HepG2 (cell line): ENCODE measurements at regions not wholly inside any gene's neighbourhood (a gene's known extent, or its start where the extent isn't known, plus 50 kb on each side); places are given as distances from the start of the nearest gene placed in this dataset.
"Not testable (repeated sequence)": the region's sequence is repeated elsewhere in the genome, so short reads cannot be mapped to it uniquely, and the experiment has no call there.

Source experiments
- ATAC-seq: fragments of 200-7000 bp; cut with Tn5 transposase; 3 replicates; pipeline ENCODE4 v1.9.1; 2020; ENCODE audit warnings: mild to moderate bottlenecking, moderate library complexity
- BruUV-seq: library from RNA; stranded (reverse); fragments of 400-500 nt; replicated peaks from 2 replicates; lab custom pipeline; 2021; lab: Mats Ljungman, UMichigan
- CTCF ChIA-PET: fragments of 300-600 bp; formaldehyde crosslinking; extraction: SDS; loops from one replicate; lab custom pipeline; 2021; ENCODE audit warnings: low total read pairs, inconsistent platforms, low intra/inter-chr PET ratio; lab: Yijun Ruan, JAX
- POLR2A ChIA-PET: fragments of 350-600 bp; sonication (Branson Sonifier 250); formaldehyde crosslinking; loops from one replicate; lab custom pipeline; 2020; ENCODE audit warnings: antibody characterized with exemption, inconsistent platforms; lab: Yijun Ruan, JAX
- DNase-seq: peaks from one replicate; pipeline ENCODE4 v3.0.0-alpha.2; 2015; ENCODE audit warnings: low spot score
- FAIRE-seq: peaks from 3 replicates; lab custom pipeline; 2011; peaks lifted over from hg19 to GRCh38; lab: Jason Lieb, UNC
- H2AFZ ChIP-seq: one replicate; pipeline ENCODE4 v1.6.1; 2011; ENCODE audit warnings: low read length, inconsistent platforms
- H3K27ac ChIP-seq: fragments of 300-600 bp; 3 replicates; pipeline ENCODE4 v1.8.0; 2011; ENCODE audit warnings: mixed run types, mild to moderate bottlenecking, mixed read lengths, low read length, inconsistent platforms; ENCODE audit not compliant: insufficient read depth; ENCODE audit errors: extremely low read length
- H3K27me3 ChIP-seq, 2 experiments: fragments of 200-600 bp in 1 of 2; 2 replicates in 1 of 2; 3 replicates in 1 of 2; pipeline versions ENCODE4 v1.6.0 to v1.8.0; 2011; ENCODE audit warnings: low read length in 2 of 2, mild to moderate bottlenecking in 2 of 2, moderate library complexity in 2 of 2, inconsistent platforms in 1 of 2; ENCODE audit not compliant: insufficient read depth in 2 of 2, control insufficient read depth in 1 of 2
- H3K36me3 ChIP-seq, 2 experiments: fragments of 200-600 bp in 1 of 2; replicated peaks in 1 of 2; 2 replicates in 1 of 2; 3 replicates in 1 of 2; pipeline versions ENCODE4 v1.5.1 to v1.8.0; 2011; ENCODE audit warnings: low read length in 2 of 2, inconsistent platforms in 1 of 2; ENCODE audit not compliant: insufficient read depth in 2 of 2, control insufficient read depth in 1 of 2
- H3K4me1 ChIP-seq: 2 replicates; pipeline ENCODE4 v1.5.1; 2012; ENCODE audit warnings: low read length, inconsistent platforms; ENCODE audit not compliant: insufficient read depth
- H3K4me2 ChIP-seq: 2 replicates; pipeline ENCODE4 v1.6.0; 2011; ENCODE audit warnings: low read depth, low read length, inconsistent platforms
- H3K4me3 ChIP-seq, 3 experiments: fragments of 200-600 bp in 1 of 3; sonication (generic), shearing (Covaris generic) in 1 of 3; replicated peaks in 1 of 3; 2 replicates each; pipeline ENCODE4 v1.5.1; 2011 to 2016; ENCODE audit warnings: low read length in 3 of 3, inconsistent platforms in 2 of 3, low read depth in 2 of 3, mild to moderate bottlenecking in 2 of 3, control low read depth in 1 of 3, mixed read lengths in 1 of 3; ENCODE audit not compliant: insufficient read depth in 1 of 3
- H3K79me2 ChIP-seq: one replicate; pipeline ENCODE4 v1.6.1; 2011; ENCODE audit warnings: low read length, inconsistent platforms; ENCODE audit not compliant: insufficient read depth
- H3K9ac ChIP-seq: 2 replicates; pipeline ENCODE4 v1.6.0; 2011; ENCODE audit warnings: mild to moderate bottlenecking, low read depth, low read length, inconsistent platforms; ENCODE audit not compliant: insufficient read depth
- H3K9me3 ChIP-seq: 2 replicates; pipeline ENCODE4 v1.5.1; 2012; ENCODE audit warnings: mild to moderate bottlenecking, low read length
- H4K20me1 ChIP-seq: 2 replicates; pipeline ENCODE4 v1.6.0; 2011; ENCODE audit warnings: inconsistent platforms, mild to moderate bottlenecking, low read length, moderate library complexity; ENCODE audit not compliant: insufficient read depth
- CTCF ChIP-seq: sonication (generic); formaldehyde crosslinking; IDR thresholded peaks from 2 replicates; pipeline ENCODE4 v1.5.0; 2020; ENCODE audit warnings: mild to moderate bottlenecking, missing genetic modification reagents, moderate library complexity
- FOXA1 ChIP-seq, 2 experiments: fragments of 450-650 bp in 1 of 2; sonication (generic) in 1 of 2; formaldehyde crosslinking in 1 of 2; IDR thresholded peaks; 2 replicates each; pipeline versions ENCODE4 v1.4.0 to v1.6.1; 2016 to 2020; ENCODE audit warnings: missing genetic modification reagents in 1 of 2
- FOXA3 ChIP-seq: IDR thresholded peaks from 2 replicates; pipeline ENCODE4 v1.6.1; 2016; ENCODE audit warnings: missing genetic modification reagents, missing compliant biosample characterization
- RAD51 ChIP-seq: fragments of 450-650 bp; IDR thresholded peaks from 2 replicates; pipeline ENCODE4 v1.6.1; 2016; ENCODE audit warnings: borderline replicate concordance
- ZNF607 ChIP-seq: sonication (generic); formaldehyde crosslinking; IDR thresholded peaks from 2 replicates; pipeline ENCODE4 v1.5.1; 2020; ENCODE audit warnings: missing genetic modification reagents, mild to moderate bottlenecking, borderline replicate concordance
- ZNF644 ChIP-seq: IDR thresholded peaks from 2 replicates; pipeline ENCODE4 v1.6.1; 2016; ENCODE audit warnings: low read depth
- WGBS: methylation state at CpG from one replicate; pipeline ENCODE4 v1.1.6; 2017; ENCODE audit warnings: low lambda C conversion rate; 5-methylcytosine and 5-hydroxymethylcytosine counted together
- in situ Hi-C: cut with HindIII; loops from 2 replicates; pipeline ENCODE4 v1.10.0; 2017; ENCODE audit warnings: low pct_unique_long_range_greater_than_20kb; ENCODE audit not compliant: extremely low pct_ligation_motif_present
- intact Hi-C: fragments of 100-400 bp; cut with micrococcal nuclease; formaldehyde crosslinking; loops from one replicate; pipeline ENCODE4 v1.10.0; 2022; ENCODE audit not compliant: unreplicated experiment
- TF ChIP-seq, protein P1 (sequence below): sonication (generic); formaldehyde crosslinking; IDR thresholded peaks from 2 replicates; pipeline ENCODE4 v1.4.0; 2020; ENCODE audit warnings: mild to moderate bottlenecking, missing genetic modification reagents

- H3K4me2 ChIP-seq, BruUV-seq, FAIRE-seq, H3K9ac ChIP-seq, POLR2A ChIA-PET, ATAC-seq, H3K27ac ChIP-seq, H3K9me3 ChIP-seq, H4K20me1 ChIP-seq, H3K4me1 ChIP-seq, H3K79me2 ChIP-seq, DNase-seq, H3K4me3 ChIP-seq, H2AFZ ChIP-seq, CTCF ChIA-PET, in situ Hi-C loops, H3K36me3 ChIP-seq, intact Hi-C loops, H3K27me3 ChIP-seq: not testable (repeated sequence)
- 38% methylated on average over 3 of the region's 3 CpGs for WGBS
- TF ChIP-seq RAD51 = peak; percentile 58; the same call in 1 of the 2 replicates
Observed at GRCh38 chr3:80727561-80727960, 959.8 kb upstream of the ROBO1 start.

DNA sequence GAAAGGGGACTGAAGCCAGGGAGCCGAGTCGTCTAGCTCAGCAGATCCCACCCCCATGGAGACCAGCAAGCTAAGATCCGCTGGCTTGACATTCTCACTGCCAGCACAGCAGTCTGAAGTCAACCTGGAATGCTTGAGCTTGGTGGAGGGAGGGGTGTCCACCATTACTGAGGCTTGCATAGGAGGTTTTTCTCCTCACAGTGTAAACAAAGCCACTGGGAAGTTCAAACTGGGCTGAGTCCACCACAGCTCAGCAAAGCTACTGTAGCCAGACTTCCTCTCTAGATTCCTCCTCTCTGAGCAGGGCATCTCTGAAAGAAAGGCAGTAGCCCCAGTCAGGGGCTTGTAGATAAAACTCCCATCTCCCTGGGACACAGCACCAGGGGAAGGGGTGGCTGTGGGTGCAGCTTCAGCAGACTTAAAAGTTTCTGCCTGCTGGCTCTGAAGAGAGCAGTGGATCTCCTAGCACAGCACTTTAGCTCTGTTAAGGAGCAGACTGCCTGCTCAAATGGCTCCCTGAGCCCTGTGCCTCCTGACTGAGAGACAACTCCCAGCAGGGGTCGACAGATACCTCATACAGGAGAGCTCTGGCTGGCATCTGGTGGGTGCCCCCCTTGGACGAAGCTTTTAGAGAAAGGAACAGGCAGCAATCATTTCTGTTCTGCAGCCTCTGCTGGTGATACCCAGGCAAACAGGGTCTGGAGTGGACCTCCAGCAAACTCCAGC lies 942.0 kb upstream of the ROBO1 start:
- H3K36me3 ChIP-seq; H3K4me3 ChIP-seq; BruUV-seq; H3K9ac ChIP-seq; in situ Hi-C loops; TF ChIP-seq FOXA1 (IDR thresholded peaks at IDR 0.05): not testable (repeated sequence)
- peaks cover 13% of the 10 kb centered on the region for H3K4me1 ChIP-seq
- TF ChIP-seq ZNF644 (CRISPR knock-in tag) (peak; percentile 70; the same call in 1 of the 2 replicates), FOXA1 (CRISPR knock-in tag; IDR thresholded peaks at IDR 0.05) (peak; percentile 47; the same call in 1 of the 2 replicates), ZNF607 (CRISPR knock-in tag) (0 out of 2 replicates have a peak, but pooled peaks have one; percentile 28), CTCF (CRISPR knock-in tag) (0 out of 2 replicates have a peak, but pooled peaks have one; percentile 19), FOXA3 (0 out of 2 replicates have a peak, but pooled peaks have one; percentile 24)
- TF ChIP-seq, protein P1, sequence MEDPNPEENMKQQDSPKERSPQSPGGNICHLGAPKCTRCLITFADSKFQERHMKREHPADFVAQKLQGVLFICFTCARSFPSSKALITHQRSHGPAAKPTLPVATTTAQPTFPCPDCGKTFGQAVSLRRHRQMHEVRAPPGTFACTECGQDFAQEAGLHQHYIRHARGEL (CRISPR knock-in tag) = 0 out of 2 replicates have a peak, but pooled peaks have one; percentile 49
- TF ChIP-seq, all 625 proteins: peak for 6; not testable (repeated sequence) for 619
- DNase-seq = peak; percentile 20
- H3K27me3 ChIP-seq, CTCF ChIA-PET, intact Hi-C loops, H3K79me2 ChIP-seq, H3K27ac ChIP-seq, H4K20me1 ChIP-seq, FAIRE-seq: not testable (repeated sequence)
- H2AFZ ChIP-seq = peak overlapping the region; percentile 27
- peak overlapping the region; percentile 23; the same call in 1 of the 2 replicates for H3K4me2 ChIP-seq
- H3K9me3 ChIP-seq = peaks cover 22% of the 10 kb centered on the region
- POLR2A ChIA-PET = interaction anchor here (1.2 kb wide), 1 partner anchor 13 kb away, joined by 3 read pairs; no protein-coding TSS in a partner anchor
- peak; percentile 70 for ATAC-seq
- 7% methylated on average over 2 of the region's 5 CpGs for WGBS
